SK-N-SH treated with all-trans-retinoic acid at 6 μM for 48 hours (cell line): ENCODE measurements at regions not wholly inside any gene's neighbourhood (a gene's known extent, or its start where the extent isn't known, plus 50 kb on each side); places are given as distances from the start of the nearest gene placed in this dataset.

Source experiments
- ATAC-seq: fragments of 200-7000 bp; cut with Tn5 transposase; 3 replicates; pipeline ENCODE4 v1.9.1; 2020; ENCODE audit warnings: mild to moderate bottlenecking, moderate library complexity
- BACH2 ChIP-seq: fragments of 250-450 bp; sonication (Bioruptor Pico); IDR thresholded peaks from 2 replicates; pipeline ENCODE4 v1.9.0; 2021; ENCODE audit warnings: mild to moderate bottlenecking, borderline replicate concordance
- CSDC2 ChIP-seq: fragments of 250-450 bp; sonication (Bioruptor Pico); IDR thresholded peaks from 2 replicates; pipeline ENCODE4 v1.5.0; 2020; ENCODE audit warnings: mild to moderate bottlenecking, moderate library complexity
- GLIS3 ChIP-seq: fragments of 250-450 bp; sonication (Bioruptor Pico); IDR thresholded peaks from 2 replicates; pipeline ENCODE4 v1.5.0; 2020; ENCODE audit warnings: mild to moderate bottlenecking, moderate library complexity
- OSR1 ChIP-seq: fragments of 250-450 bp; sonication (Bioruptor Pico); IDR thresholded peaks from 2 replicates; pipeline ENCODE4 v1.8.0; 2022; ENCODE audit warnings: moderate library complexity, mild to moderate bottlenecking, inconsistent platforms
- RARB ChIP-seq: fragments of 250-450 bp; sonication (Bioruptor Pico); IDR thresholded peaks from 2 replicates; pipeline ENCODE4 v1.8.0; 2021; ENCODE audit warnings: mild to moderate bottlenecking, moderate library complexity
- SNAI2 ChIP-seq: fragments of 250-450 bp; sonication (Bioruptor Pico); IDR thresholded peaks from 2 replicates; pipeline ENCODE4 v1.5.0; 2020; ENCODE audit warnings: mild to moderate bottlenecking, moderate library complexity
- ZC3H10 ChIP-seq: fragments of 250-450 bp; sonication (Bioruptor Pico); IDR thresholded peaks from 2 replicates; pipeline ENCODE4 v1.5.1; 2021; ENCODE audit warnings: mild to moderate bottlenecking, moderate library complexity
- ZFP3 ChIP-seq: fragments of 250-450 bp; sonication (Bioruptor Pico); IDR thresholded peaks from 2 replicates; pipeline ENCODE4 v1.5.0; 2020; ENCODE audit warnings: mild to moderate bottlenecking, moderate library complexity
- ZFP30 ChIP-seq: fragments of 450-650 bp; formaldehyde crosslinking; IDR thresholded peaks from 2 replicates; pipeline ENCODE4 v1.5.0; 2022; ENCODE audit warnings: mild to moderate bottlenecking, moderate library complexity
- ZNF565 ChIP-seq: fragments of 450-650 bp; formaldehyde crosslinking; conservative IDR thresholded peaks from 2 replicates; pipeline ENCODE4 v1.5.0; 2020; ENCODE audit warnings: low read depth, mild to moderate bottlenecking, moderate library complexity
- ZNF8 ChIP-seq: fragments of 450-650 bp; formaldehyde crosslinking; IDR thresholded peaks from 2 replicates; pipeline ENCODE4 v1.5.0; 2020; ENCODE audit warnings: mild to moderate bottlenecking, moderate library complexity
- TF ChIP-seq, protein P1 (sequence below): fragments of 250-450 bp; sonication (Bioruptor Pico); IDR thresholded peaks from 2 replicates; pipeline ENCODE4 v1.5.1; 2020; ENCODE audit warnings: low read depth, mild to moderate bottlenecking, moderate library complexity
- TF ChIP-seq, protein P2 (sequence below): fragments of 250-450 bp; sonication (Bioruptor Pico); IDR thresholded peaks from 2 replicates; pipeline ENCODE4 v1.5.1; 2021; ENCODE audit warnings: mild to moderate bottlenecking, moderate library complexity
- TF ChIP-seq, protein P3 (sequence below): fragments of 250-450 bp; sonication (Bioruptor Pico); IDR thresholded peaks from 2 replicates; pipeline ENCODE4 v1.8.0; 2020; ENCODE audit warnings: mild to moderate bottlenecking, moderate library complexity, borderline replicate concordance
- TF ChIP-seq, protein P4 (sequence below): fragments of 250-450 bp; sonication (Bioruptor Pico); IDR thresholded peaks from 2 replicates; pipeline ENCODE4 v1.5.0; 2020; ENCODE audit warnings: mild to moderate bottlenecking, moderate library complexity
- TF ChIP-seq, protein P5 (sequence below): fragments of 250-450 bp; sonication (Bioruptor Pico); IDR thresholded peaks from 2 replicates; pipeline ENCODE4 v1.8.0; 2021; ENCODE audit warnings: low read depth, mild to moderate bottlenecking, moderate library complexity, borderline replicate concordance

DNA sequence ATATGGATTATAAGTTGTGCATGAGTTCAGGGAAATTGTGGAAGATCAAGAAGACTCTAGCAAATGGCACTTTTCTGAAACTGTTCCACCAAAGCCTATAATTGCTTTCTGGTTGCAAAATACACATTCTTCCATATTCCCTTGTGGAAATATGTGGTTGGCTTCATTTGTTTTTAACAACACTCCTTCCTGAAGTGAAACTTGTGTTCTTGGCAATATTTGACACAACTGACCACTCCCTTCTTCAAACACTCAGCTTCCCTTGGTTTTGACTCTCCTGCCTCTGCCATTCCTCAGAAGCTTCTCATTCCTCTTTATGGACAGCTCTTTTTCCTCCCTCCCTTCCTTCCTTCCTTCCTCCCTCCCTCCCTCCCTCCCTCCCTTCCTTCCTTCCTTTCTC, 192.3 kb downstream of the PMAIP1 start:
- no peak for TF ChIP-seq OSR1 (CRISPR knock-in tag)
- TF ChIP-seq, all 23 proteins: peak for 0
- ATAC-seq, result no peak

DNA sequence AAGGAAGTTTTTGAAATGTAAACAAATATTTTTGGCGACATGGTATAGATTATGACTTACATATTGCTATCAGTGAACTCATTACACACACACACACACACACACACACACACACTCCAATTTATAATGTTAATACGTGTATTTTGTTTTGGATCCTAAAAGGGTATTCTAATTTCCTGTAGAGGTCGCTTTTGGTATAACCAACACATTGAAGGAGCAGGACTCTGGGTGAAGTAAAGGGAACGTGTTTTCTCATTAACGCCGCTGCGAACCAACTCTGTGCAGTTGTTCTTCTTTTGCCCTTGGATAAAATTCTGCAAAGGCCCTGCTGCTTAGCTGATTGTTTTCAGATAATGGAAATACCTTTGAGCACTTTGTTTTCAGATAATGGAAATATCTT, 190.4 kb downstream of the PMAIP1 start:
- no peak for TF ChIP-seq ZFP30 (CRISPR knock-in tag)
- no peak for TF ChIP-seq OSR1 (CRISPR knock-in tag)
- no peak for TF ChIP-seq ZFP3 (CRISPR knock-in tag)
- no peak for TF ChIP-seq GLIS3 (CRISPR knock-in tag)
- TF ChIP-seq, protein P1, sequence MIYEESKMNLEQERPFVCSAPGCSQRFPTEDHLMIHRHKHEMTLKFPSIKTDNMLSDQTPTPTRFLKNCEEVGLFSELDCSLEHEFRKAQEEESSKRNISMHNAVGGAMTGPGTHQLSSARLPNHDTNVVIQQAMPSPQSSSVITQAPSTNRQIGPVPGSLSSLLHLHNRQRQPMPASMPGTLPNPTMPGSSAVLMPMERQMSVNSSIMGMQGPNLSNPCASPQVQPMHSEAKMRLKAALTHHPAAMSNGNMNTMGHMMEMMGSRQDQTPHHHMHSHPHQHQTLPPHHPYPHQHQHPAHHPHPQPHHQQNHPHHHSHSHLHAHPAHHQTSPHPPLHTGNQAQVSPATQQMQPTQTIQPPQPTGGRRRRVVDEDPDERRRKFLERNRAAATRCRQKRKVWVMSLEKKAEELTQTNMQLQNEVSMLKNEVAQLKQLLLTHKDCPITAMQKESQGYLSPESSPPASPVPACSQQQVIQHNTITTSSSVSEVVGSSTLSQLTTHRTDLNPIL, result no peak
- TF ChIP-seq ZC3H10 (CRISPR knock-in tag), result no peak
- no peak for TF ChIP-seq BACH2 (CRISPR knock-in tag)
- no peak for TF ChIP-seq RARB (CRISPR knock-in tag)
- TF ChIP-seq ZNF565 (CRISPR knock-in tag), result no peak
- no peak for TF ChIP-seq SNAI2 (CRISPR knock-in tag)
- no peak for TF ChIP-seq CSDC2
- TF ChIP-seq, protein P2, sequence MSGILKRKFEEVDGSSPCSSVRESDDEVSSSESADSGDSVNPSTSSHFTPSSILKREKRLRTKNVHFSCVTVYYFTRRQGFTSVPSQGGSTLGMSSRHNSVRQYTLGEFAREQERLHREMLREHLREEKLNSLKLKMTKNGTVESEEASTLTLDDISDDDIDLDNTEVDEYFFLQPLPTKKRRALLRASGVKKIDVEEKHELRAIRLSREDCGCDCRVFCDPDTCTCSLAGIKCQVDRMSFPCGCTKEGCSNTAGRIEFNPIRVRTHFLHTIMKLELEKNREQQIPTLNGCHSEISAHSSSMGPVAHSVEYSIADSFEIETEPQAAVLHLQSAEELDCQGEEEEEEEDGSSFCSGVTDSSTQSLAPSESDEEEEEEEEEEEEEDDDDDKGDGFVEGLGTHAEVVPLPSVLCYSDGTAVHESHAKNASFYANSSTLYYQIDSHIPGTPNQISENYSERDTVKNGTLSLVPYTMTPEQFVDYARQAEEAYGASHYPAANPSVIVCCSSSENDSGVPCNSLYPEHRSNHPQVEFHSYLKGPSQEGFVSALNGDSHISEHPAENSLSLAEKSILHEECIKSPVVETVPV, result no peak
- ATAC-seq, result no peak

DNA sequence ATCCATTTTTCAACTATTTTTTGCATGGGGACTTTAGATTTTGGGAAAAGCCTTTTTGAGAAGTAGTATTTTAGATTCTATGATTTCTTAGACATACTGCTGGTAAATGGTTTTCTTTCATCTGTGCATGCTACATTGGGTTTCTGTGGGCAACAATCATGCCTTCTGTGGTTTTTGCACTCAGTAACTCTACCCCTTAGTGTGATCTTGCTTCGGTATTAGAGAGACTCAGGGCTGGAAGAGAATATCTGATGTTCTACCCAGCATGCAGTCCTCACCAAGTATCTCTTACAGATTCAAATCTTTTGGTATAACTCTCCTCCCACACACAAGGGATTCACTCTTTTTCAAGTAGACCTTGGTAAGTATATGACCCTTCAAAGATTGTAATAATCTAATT, 183.0 kb downstream of the PMAIP1 start:
- ATAC-seq, result no peak

More for the DNA sequence above, 183.0 kb downstream of the PMAIP1 start:
- TF ChIP-seq, protein P2, result no peak
- no peak for TF ChIP-seq ZNF8
- TF ChIP-seq, protein P3, sequence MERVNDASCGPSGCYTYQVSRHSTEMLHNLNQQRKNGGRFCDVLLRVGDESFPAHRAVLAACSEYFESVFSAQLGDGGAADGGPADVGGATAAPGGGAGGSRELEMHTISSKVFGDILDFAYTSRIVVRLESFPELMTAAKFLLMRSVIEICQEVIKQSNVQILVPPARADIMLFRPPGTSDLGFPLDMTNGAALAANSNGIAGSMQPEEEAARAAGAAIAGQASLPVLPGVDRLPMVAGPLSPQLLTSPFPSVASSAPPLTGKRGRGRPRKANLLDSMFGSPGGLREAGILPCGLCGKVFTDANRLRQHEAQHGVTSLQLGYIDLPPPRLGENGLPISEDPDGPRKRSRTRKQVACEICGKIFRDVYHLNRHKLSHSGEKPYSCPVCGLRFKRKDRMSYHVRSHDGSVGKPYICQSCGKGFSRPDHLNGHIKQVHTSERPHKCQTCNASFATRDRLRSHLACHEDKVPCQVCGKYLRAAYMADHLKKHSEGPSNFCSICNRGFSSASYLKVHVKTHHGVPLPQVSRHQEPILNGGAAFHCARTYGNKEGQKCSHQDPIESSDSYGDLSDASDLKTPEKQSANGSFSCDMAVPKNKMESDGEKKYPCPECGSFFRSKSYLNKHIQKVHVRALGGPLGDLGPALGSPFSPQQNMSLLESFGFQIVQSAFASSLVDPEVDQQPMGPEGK, result no peak
- TF ChIP-seq, protein P4, sequence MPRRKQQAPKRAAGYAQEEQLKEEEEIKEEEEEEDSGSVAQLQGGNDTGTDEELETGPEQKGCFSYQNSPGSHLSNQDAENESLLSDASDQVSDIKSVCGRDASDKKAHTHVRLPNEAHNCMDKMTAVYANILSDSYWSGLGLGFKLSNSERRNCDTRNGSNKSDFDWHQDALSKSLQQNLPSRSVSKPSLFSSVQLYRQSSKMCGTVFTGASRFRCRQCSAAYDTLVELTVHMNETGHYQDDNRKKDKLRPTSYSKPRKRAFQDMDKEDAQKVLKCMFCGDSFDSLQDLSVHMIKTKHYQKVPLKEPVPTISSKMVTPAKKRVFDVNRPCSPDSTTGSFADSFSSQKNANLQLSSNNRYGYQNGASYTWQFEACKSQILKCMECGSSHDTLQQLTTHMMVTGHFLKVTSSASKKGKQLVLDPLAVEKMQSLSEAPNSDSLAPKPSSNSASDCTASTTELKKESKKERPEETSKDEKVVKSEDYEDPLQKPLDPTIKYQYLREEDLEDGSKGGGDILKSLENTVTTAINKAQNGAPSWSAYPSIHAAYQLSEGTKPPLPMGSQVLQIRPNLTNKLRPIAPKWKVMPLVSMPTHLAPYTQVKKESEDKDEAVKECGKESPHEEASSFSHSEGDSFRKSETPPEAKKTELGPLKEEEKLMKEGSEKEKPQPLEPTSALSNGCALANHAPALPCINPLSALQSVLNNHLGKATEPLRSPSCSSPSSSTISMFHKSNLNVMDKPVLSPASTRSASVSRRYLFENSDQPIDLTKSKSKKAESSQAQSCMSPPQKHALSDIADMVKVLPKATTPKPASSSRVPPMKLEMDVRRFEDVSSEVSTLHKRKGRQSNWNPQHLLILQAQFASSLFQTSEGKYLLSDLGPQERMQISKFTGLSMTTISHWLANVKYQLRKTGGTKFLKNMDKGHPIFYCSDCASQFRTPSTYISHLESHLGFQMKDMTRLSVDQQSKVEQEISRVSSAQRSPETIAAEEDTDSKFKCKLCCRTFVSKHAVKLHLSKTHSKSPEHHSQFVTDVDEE, result no peak
- no peak for TF ChIP-seq BACH2 (CRISPR knock-in tag)
- TF ChIP-seq, protein P5, sequence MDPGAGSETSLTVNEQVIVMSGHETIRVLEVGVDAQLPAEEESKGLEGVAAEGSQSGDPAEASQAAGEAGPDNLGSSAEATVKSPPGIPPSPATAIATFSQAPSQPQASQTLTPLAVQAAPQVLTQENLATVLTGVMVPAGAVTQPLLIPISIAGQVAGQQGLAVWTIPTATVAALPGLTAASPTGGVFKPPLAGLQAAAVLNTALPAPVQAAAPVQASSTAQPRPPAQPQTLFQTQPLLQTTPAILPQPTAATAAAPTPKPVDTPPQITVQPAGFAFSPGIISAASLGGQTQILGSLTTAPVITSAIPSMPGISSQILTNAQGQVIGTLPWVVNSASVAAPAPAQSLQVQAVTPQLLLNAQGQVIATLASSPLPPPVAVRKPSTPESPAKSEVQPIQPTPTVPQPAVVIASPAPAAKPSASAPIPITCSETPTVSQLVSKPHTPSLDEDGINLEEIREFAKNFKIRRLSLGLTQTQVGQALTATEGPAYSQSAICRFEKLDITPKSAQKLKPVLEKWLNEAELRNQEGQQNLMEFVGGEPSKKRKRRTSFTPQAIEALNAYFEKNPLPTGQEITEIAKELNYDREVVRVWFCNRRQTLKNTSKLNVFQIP (CRISPR knock-in tag), result no peak
- no peak for TF ChIP-seq ZNF565 (CRISPR knock-in tag)
